ENCODE measurements at regions not wholly inside any gene's neighbourhood (a gene's known extent, or its start where the extent isn't known, plus 50 kb on each side); places are given as distances from the start of the nearest gene placed in this dataset.

GRCh38 chr9:78892769-78893168 is 595.8 kb downstream of the PSAT1 start:
- no peak overlapping the region for H3K4me2 ChIP-seq (replicated peaks; ENCODE audit: extremely low read depth, low read length, poor library complexity, severe bottlenecking)
- no peaks in the 10 kb centered on the region for H3K4me1 ChIP-seq (ENCODE audit: control insufficient read depth in 1 of 2, insufficient read depth in 2 of 2, low read length in 2 of 2)
- H3K4me3 ChIP-seq (replicated peaks in 1 of 3; ENCODE audit: low read depth in 2 of 3, low read length in 3 of 3) = no peak overlapping the region
- no peak overlapping the region for H3K9ac ChIP-seq (ENCODE audit: insufficient read depth, low read length, poor library complexity, severe bottlenecking)
- no peak for DNase-seq
- TF ChIP-seq CTCF (IDR thresholded peaks at IDR 0.05) = no peak
- no peaks in the 10 kb centered on the region for H3K79me2 ChIP-seq (ENCODE audit: insufficient read depth, low read length)
- H3K27me3 ChIP-seq (ENCODE audit: control insufficient read depth in 2 of 2, insufficient read depth in 2 of 2, low read length in 2 of 2) = no peaks in the 10 kb centered on the region
- no peak overlapping the region for H3K27ac Mint-ChIP-seq
- H3K27me3 Mint-ChIP-seq (ENCODE audit: low read depth in 3 of 3) = peaks cover 0 to 2% (median 0%) of the 10 kb centered on the region in 3 donors
- H3K9me3 ChIP-seq (replicated peaks in 1 of 2; ENCODE audit: control insufficient read depth in 1 of 2, insufficient read depth in 1 of 2, low read length in 2 of 2) = peaks cover 0 to 5% of the 10 kb centered on the region in 2 donors
- no peak overlapping the region for H2AFZ ChIP-seq (ENCODE audit: insufficient read depth, low read depth, low read length, poor library complexity, severe bottlenecking)
- H3K4me1 Mint-ChIP-seq = no peaks in the 10 kb centered on the region
- peaks cover 4 to 14% (median 6%) of the 10 kb centered on the region in 7 donors for H3K9me3 Mint-ChIP-seq
- intact Hi-C loops (cut with micrococcal nuclease) = no loop called here
- no peak overlapping the region for H3K27ac ChIP-seq (ENCODE audit: low read depth in 1 of 2, low read length in 2 of 2)
- no peak overlapping the region for H3K4me3 Mint-ChIP-seq
- H3K36me3 ChIP-seq (replicated peaks in 1 of 2; ENCODE audit: control insufficient read depth in 1 of 2, insufficient read depth in 2 of 2, low read length in 2 of 2) = no peaks in the 10 kb centered on the region
- H4K20me1 ChIP-seq (ENCODE audit: insufficient read depth, low read length) = no peaks in the 10 kb centered on the region
- H3K36me3 Mint-ChIP-seq = no peaks in the 10 kb centered on the region

GRCh38 chr9:78893774-78894401 is 597.0 kb downstream of the PSAT1 start:
- Histone ChIP-seq H3K79me2 (ENCODE audit: insufficient read depth, low read length) (no peaks in the 10 kb centered on the region), H3K9ac (ENCODE audit: insufficient read depth, low read length, poor library complexity, severe bottlenecking) (no peak overlapping the region), H4K20me1 (ENCODE audit: insufficient read depth, low read length) (no peaks in the 10 kb centered on the region), H3K27ac (ENCODE audit: low read depth in 1 of 2, low read length in 2 of 2) (no peak overlapping the region), H3K9me3 (replicated peaks in 1 of 2; ENCODE audit: control insufficient read depth in 1 of 2, insufficient read depth in 1 of 2, low read length in 2 of 2) (peaks cover 0 to 5% of the 10 kb centered on the region in 2 donors), H3K27me3 (ENCODE audit: control insufficient read depth in 2 of 2, insufficient read depth in 2 of 2, low read length in 2 of 2) (no peaks in the 10 kb centered on the region), H3K36me3 (replicated peaks in 1 of 2; ENCODE audit: control insufficient read depth in 1 of 2, insufficient read depth in 2 of 2, low read length in 2 of 2) (no peaks in the 10 kb centered on the region), H2AFZ (ENCODE audit: insufficient read depth, low read depth, low read length, poor library complexity, severe bottlenecking) (no peak overlapping the region), H3K4me1 (ENCODE audit: control insufficient read depth in 1 of 2, insufficient read depth in 2 of 2, low read length in 2 of 2) (no peaks in the 10 kb centered on the region), H3K4me3 (replicated peaks in 1 of 3; ENCODE audit: low read depth in 2 of 3, low read length in 3 of 3) (no peak overlapping the region), H3K4me2 (replicated peaks; ENCODE audit: extremely low read depth, low read length, poor library complexity, severe bottlenecking) (no peak overlapping the region)
- no peak for DNase-seq
- intact Hi-C loops (cut with micrococcal nuclease) = no loop called here
- Mint-ChIP-seq H3K27me3 (ENCODE audit: low read depth in 3 of 3) (peaks cover 0 to 2% (median 0%) of the 10 kb centered on the region in 3 donors), H3K27ac (no peak overlapping the region), H3K36me3 (no peaks in the 10 kb centered on the region), H3K9me3 (peaks cover 4 to 14% (median 6%) of the 10 kb centered on the region in 7 donors), H3K4me3 (no peak overlapping the region), H3K4me1 (no peaks in the 10 kb centered on the region)
- 100% methylated on average over 1 of the region's 2 CpGs for WGBS (ENCODE audit: insufficient coverage)
- no peak for TF ChIP-seq CTCF (IDR thresholded peaks at IDR 0.05)

All from CD14-positive monocyte (primary cell).